Hepatocyte (in vitro differentiated cells): ENCODE measurements at regions not wholly inside any gene's neighbourhood (a gene's known extent, or its start where the extent isn't known, plus 50 kb on each side); places are given as distances from the start of the nearest gene placed in this dataset.

Source experiments
- DNase-seq: peaks from one replicate; pipeline ENCODE4 v3.0.0-alpha.2; 2016; ENCODE audit warnings: low spot score
- H2AFZ ChIP-seq: fragments of 200-600 bp; sonication (generic); 2 replicates; pipeline ENCODE4 v1.6.0; 2016; ENCODE audit warnings: antibody characterized with exemption, mild to moderate bottlenecking
- H3K27ac ChIP-seq: fragments of 200-600 bp; sonication (generic); 2 replicates; pipeline ENCODE4 v1.5.1; 2016; ENCODE audit warnings: mild to moderate bottlenecking
- H3K27me3 ChIP-seq: fragments of 200-600 bp; sonication (generic); 2 replicates; pipeline ENCODE4 v1.6.1; 2016
- H3K36me3 ChIP-seq: fragments of 200-600 bp; sonication (generic); replicated peaks from 2 replicates; pipeline ENCODE4 v1.5.1; 2016; ENCODE audit warnings: low read depth; ENCODE audit not compliant: insufficient read depth
- H3K4me1 ChIP-seq: fragments of 200-600 bp; sonication (generic); 2 replicates; pipeline ENCODE4 v1.5.1; 2016; ENCODE audit warnings: mild to moderate bottlenecking, moderate library complexity; ENCODE audit not compliant: insufficient read depth
- H3K4me2 ChIP-seq: fragments of 200-600 bp; sonication (generic); 2 replicates; pipeline ENCODE4 v1.6.0; 2016
- H3K4me3 ChIP-seq: fragments of 200-600 bp; sonication (generic); 2 replicates; pipeline ENCODE4 v1.5.1; 2016; ENCODE audit warnings: mild to moderate bottlenecking
- H3K79me2 ChIP-seq: fragments of 200-600 bp; sonication (generic); 2 replicates; pipeline ENCODE4 v1.6.0; 2017; ENCODE audit warnings: mild to moderate bottlenecking
- H3K9me2 ChIP-seq: fragments of 200-600 bp; sonication (generic); replicated peaks from 2 replicates; pipeline ENCODE4 v1.6.0; 2017; ENCODE audit warnings: mild to moderate bottlenecking; ENCODE audit not compliant: insufficient read depth
- H3K9me3 ChIP-seq: fragments of 200-600 bp; sonication (generic); 2 replicates; pipeline ENCODE4 v1.5.1; 2016; ENCODE audit warnings: low read depth, mild to moderate bottlenecking
- H4K20me1 ChIP-seq: fragments of 200-600 bp; sonication (generic); 2 replicates; pipeline ENCODE4 v1.6.0; 2016; ENCODE audit warnings: mild to moderate bottlenecking; ENCODE audit not compliant: insufficient read depth, poor library complexity, severe bottlenecking
- CTCF ChIP-seq: fragments of 200-600 bp; sonication (generic); IDR thresholded peaks from 2 replicates; pipeline ENCODE4 v1.5.1; 2016; ENCODE audit warnings: antibody characterized with exemption, mild to moderate bottlenecking; ENCODE audit not compliant: poor library complexity
- EZH2 ChIP-seq: fragments of 200-600 bp; sonication (generic); IDR thresholded peaks from 2 replicates; pipeline ENCODE4 v1.6.1; 2016; ENCODE audit warnings: antibody characterized with exemption, mild to moderate bottlenecking, borderline replicate concordance
- EZH2phosphoT487 ChIP-seq: fragments of 200-600 bp; sonication (generic); IDR thresholded peaks from one replicate; pipeline ENCODE4 v1.6.1; 2018; ENCODE audit warnings: antibody characterized with exemption, mild to moderate bottlenecking, low read depth, moderate library complexity; ENCODE audit not compliant: unreplicated experiment, severe bottlenecking
- WGBS: methylation state at CpG from one replicate; pipeline ENCODE4 v1.1.6; 2016; ENCODE audit warnings: low lambda C conversion rate; ENCODE audit errors: missing lambda C conversion rate; 5-methylcytosine and 5-hydroxymethylcytosine counted together

- Histone ChIP-seq H3K4me3 (no peak overlapping the region), H3K27ac (peak overlapping the region; percentile 36), H3K79me2 (no peaks in the 10 kb centered on the region)
These were observed 120.9 kb downstream of the CRPPA start for GRCh38 chr7:16300361-16300895.

DNA sequence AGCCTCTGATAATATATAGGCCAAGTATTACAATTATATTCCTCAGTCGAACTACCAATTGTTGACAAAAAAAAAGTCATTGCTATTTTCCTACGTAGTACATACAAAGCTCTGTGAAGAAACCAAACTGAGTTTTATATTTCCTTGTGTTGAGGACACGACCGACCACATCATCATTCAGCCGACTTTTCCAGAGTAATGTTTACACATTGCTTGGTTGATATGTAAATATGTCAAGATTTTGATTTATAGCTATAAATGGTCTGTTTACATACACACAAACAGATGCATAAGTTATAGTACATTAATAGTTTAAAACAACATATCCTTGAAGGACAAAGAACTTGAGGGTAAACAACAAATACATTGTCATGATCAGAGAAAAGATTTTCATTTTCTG lies 121.5 kb downstream of the CRPPA start:
- Histone ChIP-seq H3K4me1 (peaks cover 6% of the 10 kb centered on the region), H3K27me3 (no peaks in the 10 kb centered on the region), H3K9me3 (no peaks in the 10 kb centered on the region), H3K79me2 (no peaks in the 10 kb centered on the region), H3K4me3 (no peak overlapping the region), H3K36me3 (no peaks in the 10 kb centered on the region), H3K4me2 (no peak overlapping the region), H4K20me1 (no peaks in the 10 kb centered on the region), H3K9me2 (no peaks in the 10 kb centered on the region), H2AFZ (no peak overlapping the region), H3K27ac (peak overlapping the region; percentile 36)
- no peak for DNase-seq
- WGBS: 53% methylated on average over 5 of the region's 5 CpGs
- TF ChIP-seq EZH2 (no peak), CTCF (no peak), EZH2phosphoT487 (no peak)

More at GRCh38 chr7:16300361-16300895, 120.9 kb downstream of the CRPPA start:
- H3K36me3 ChIP-seq: no peaks in the 10 kb centered on the region
- no peaks in the 10 kb centered on the region for H3K9me3 ChIP-seq
- DNase-seq: no peak
- H3K27me3 ChIP-seq: no peaks in the 10 kb centered on the region
- TF ChIP-seq EZH2phosphoT487 (no peak), CTCF (no peak), EZH2 (no peak)
- H3K4me1 ChIP-seq: peaks cover 6% of the 10 kb centered on the region
- no peaks in the 10 kb centered on the region for H4K20me1 ChIP-seq
- H3K9me2 ChIP-seq: no peaks in the 10 kb centered on the region
- H3K4me2 ChIP-seq: no peak overlapping the region
- H2AFZ ChIP-seq: no peak overlapping the region
- WGBS: 84% methylated on average over 3 of the region's 3 CpGs

GRCh38 chr7:16298221-16298620 lies 123.1 kb downstream of the CRPPA start:
- Histone ChIP-seq H3K27ac (no peak overlapping the region), H3K36me3 (no peaks in the 10 kb centered on the region), H3K9me2 (no peaks in the 10 kb centered on the region), H3K4me1 (peaks cover 6% of the 10 kb centered on the region), H4K20me1 (no peaks in the 10 kb centered on the region), H3K79me2 (no peaks in the 10 kb centered on the region), H3K27me3 (no peaks in the 10 kb centered on the region), H3K9me3 (no peaks in the 10 kb centered on the region), H3K4me2 (no peak overlapping the region), H2AFZ (no peak overlapping the region), H3K4me3 (no peak overlapping the region)
- TF ChIP-seq EZH2phosphoT487: no peak
- TF ChIP-seq EZH2: no peak
- no peak for TF ChIP-seq CTCF
- DNase-seq: no peak

DNA sequence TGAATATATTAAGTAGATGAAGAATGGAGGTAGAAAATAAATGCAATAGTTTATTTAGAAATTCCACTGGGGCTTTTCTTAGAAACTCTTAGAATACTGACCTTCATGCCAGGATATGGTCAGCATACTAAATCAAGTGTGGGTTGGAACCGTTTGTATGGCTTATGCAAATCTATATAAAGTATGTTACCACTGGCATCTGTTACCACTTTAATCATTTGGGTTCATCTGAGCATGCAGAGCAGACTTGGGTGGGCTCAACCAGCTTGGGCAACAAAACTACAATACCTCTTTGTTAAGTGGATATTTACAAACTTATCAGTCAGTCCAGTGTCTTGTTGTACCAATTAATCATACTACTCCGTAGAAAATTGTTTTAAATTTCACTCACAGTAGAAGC lies 125.8 kb downstream of the CRPPA start:
- H3K9me2 ChIP-seq: no peaks in the 10 kb centered on the region
- H2AFZ ChIP-seq: no peak overlapping the region
- no peak for DNase-seq
- H3K27me3 ChIP-seq: no peaks in the 10 kb centered on the region
- no peaks in the 10 kb centered on the region for H3K36me3 ChIP-seq
- TF ChIP-seq EZH2phosphoT487 (no peak), CTCF (no peak), EZH2 (no peak)
- no peaks in the 10 kb centered on the region for H4K20me1 ChIP-seq
- no peak overlapping the region for H3K27ac ChIP-seq
- no peaks in the 10 kb centered on the region for H3K79me2 ChIP-seq
- H3K4me1 ChIP-seq: peaks cover 6% of the 10 kb centered on the region
- WGBS: 54% methylated on average over 2 of the region's 2 CpGs
- no peaks in the 10 kb centered on the region for H3K9me3 ChIP-seq
- no peak overlapping the region for H3K4me3 ChIP-seq
- no peak overlapping the region for H3K4me2 ChIP-seq
